GM23338 (cell line): ENCODE measurements at regions not wholly inside any gene's neighbourhood (a gene's known extent, or its start where the extent isn't known, plus 50 kb on each side); places are given as distances from the start of the nearest gene placed in this dataset.

Experiments
- ATAC-seq: fragments of 200-7000 bp; cut with Tn5 transposase; 3 replicates; pipeline ENCODE4 v1.9.1; 2020
- DNase-seq: peaks from one replicate; pipeline ENCODE4 v3.0.0-alpha.2; 2015; ENCODE audit warnings: low spot score
- H2AFZ ChIP-seq: fragments of 200-600 bp; sonication (generic); 2 replicates; pipeline ENCODE4 v1.8.0; 2016; ENCODE audit warnings: antibody characterized with exemption, mild to moderate bottlenecking, moderate library complexity
- H3F3A ChIP-seq: fragments of 200-600 bp; sonication (generic); replicated peaks from 2 replicates; pipeline ENCODE4 v1.8.0; 2017; ENCODE audit warnings: antibody characterized with exemption, mixed run types, low read depth
- H3K27ac ChIP-seq: fragments of 200-600 bp; sonication (generic); 2 replicates; pipeline ENCODE4 v1.6.1; 2016; ENCODE audit warnings: low read depth
- H3K27me3 ChIP-seq: fragments of 200-600 bp; sonication (generic); 2 replicates; pipeline ENCODE4 v1.8.0; 2016; ENCODE audit warnings: mild to moderate bottlenecking, mixed run types, moderate library complexity; ENCODE audit not compliant: insufficient read depth
- H3K36me3 ChIP-seq: fragments of 200-600 bp; sonication (generic); 2 replicates; pipeline ENCODE4 v1.8.0; 2016; ENCODE audit warnings: mild to moderate bottlenecking; ENCODE audit not compliant: insufficient read depth
- H3K4me1 ChIP-seq: fragments of 200-600 bp; sonication (generic); 2 replicates; pipeline ENCODE4 v1.8.0; 2016; ENCODE audit warnings: mild to moderate bottlenecking, moderate library complexity; ENCODE audit not compliant: insufficient read depth
- H3K4me2 ChIP-seq: fragments of 200-600 bp; sonication (generic); 2 replicates; pipeline ENCODE4 v1.7.1; 2017; ENCODE audit warnings: mixed run types
- H3K4me3 ChIP-seq: fragments of 200-600 bp; sonication (generic); 2 replicates; pipeline ENCODE4 v1.6.1; 2016; ENCODE audit warnings: mixed run types
- H3K79me2 ChIP-seq: fragments of 200-600 bp; sonication (generic); replicated peaks from 2 replicates; pipeline ENCODE4 v1.8.0; 2017; ENCODE audit warnings: mild to moderate bottlenecking; ENCODE audit not compliant: insufficient read depth
- H3K9me2 ChIP-seq: fragments of 200-600 bp; sonication (generic); 2 replicates; pipeline ENCODE4 v1.8.0; 2017; ENCODE audit not compliant: insufficient read depth
- H4K20me1 ChIP-seq: fragments of 200-600 bp; sonication (generic); replicated peaks from 2 replicates; pipeline ENCODE4 v1.8.0; 2017; ENCODE audit warnings: mild to moderate bottlenecking; ENCODE audit not compliant: insufficient read depth
- H3K27ac Mint-ChIP-seq: 2 replicates; pipeline ENCODE4 v1.8.0; 2020; ENCODE audit warnings: inconsistent platforms, mild to moderate bottlenecking, moderate library complexity, mixed read lengths
- H3K27me3 Mint-ChIP-seq: 3 replicates; pipeline ENCODE4 v1.8.0; 2022; ENCODE audit warnings: low read depth, mild to moderate bottlenecking, moderate library complexity, mixed read lengths, inconsistent platforms; ENCODE audit not compliant: insufficient read depth, poor library complexity
- H3K36me3 Mint-ChIP-seq: 3 replicates; pipeline ENCODE4 v1.8.0; 2021; ENCODE audit warnings: low read depth, mild to moderate bottlenecking, inconsistent platforms, moderate library complexity, mixed read lengths
- H3K4me1 Mint-ChIP-seq: 3 replicates; pipeline ENCODE4 v1.8.0; 2020; ENCODE audit warnings: mild to moderate bottlenecking, inconsistent platforms, mixed read lengths
- H3K4me3 Mint-ChIP-seq: 3 replicates; pipeline ENCODE4 v1.8.0; 2021; ENCODE audit warnings: moderate library complexity, mild to moderate bottlenecking, inconsistent platforms, mixed read lengths
- H3K9me3 Mint-ChIP-seq: 3 replicates; pipeline ENCODE4 v1.8.0; 2020; ENCODE audit warnings: moderate library complexity, mild to moderate bottlenecking, inconsistent platforms, mixed read lengths
- EZH2 ChIP-seq: fragments of 200-600 bp; sonication (generic); IDR thresholded peaks from one replicate; pipeline ENCODE4 v1.8.0; 2017; ENCODE audit warnings: antibody characterized with exemption, mild to moderate bottlenecking, low read depth; ENCODE audit not compliant: unreplicated experiment
- JUNB ChIP-seq: IDR thresholded peaks from one replicate; pipeline ENCODE4 v1.6.1; 2016; ENCODE audit warnings: antibody characterized with exemption; ENCODE audit not compliant: unreplicated experiment
- NANOG ChIP-seq: IDR thresholded peaks from 2 replicates; pipeline ENCODE4 v1.6.1; 2016; ENCODE audit warnings: antibody characterized with exemption, borderline replicate concordance
- STAT1 ChIP-seq: IDR thresholded peaks from one replicate; pipeline ENCODE4 v1.6.1; 2016; ENCODE audit warnings: antibody characterized with exemption; ENCODE audit not compliant: unreplicated experiment
- ZNF114 ChIP-seq: fragments of 250-450 bp; sonication (Bioruptor Pico); IDR thresholded peaks from 2 replicates; pipeline ENCODE4 v1.5.0; 2020; ENCODE audit warnings: mild to moderate bottlenecking, moderate library complexity
- TF ChIP-seq, protein P1 (sequence below): fragments of 250-450 bp; sonication (Bioruptor Pico); IDR thresholded peaks from 2 replicates; pipeline ENCODE4 v1.5.0; 2020; ENCODE audit warnings: mild to moderate bottlenecking, moderate library complexity

GRCh38 chr6:68256391-68256790 lies 378.7 kb upstream of the ADGRB3 start (continued):
- TF ChIP-seq, protein P1, sequence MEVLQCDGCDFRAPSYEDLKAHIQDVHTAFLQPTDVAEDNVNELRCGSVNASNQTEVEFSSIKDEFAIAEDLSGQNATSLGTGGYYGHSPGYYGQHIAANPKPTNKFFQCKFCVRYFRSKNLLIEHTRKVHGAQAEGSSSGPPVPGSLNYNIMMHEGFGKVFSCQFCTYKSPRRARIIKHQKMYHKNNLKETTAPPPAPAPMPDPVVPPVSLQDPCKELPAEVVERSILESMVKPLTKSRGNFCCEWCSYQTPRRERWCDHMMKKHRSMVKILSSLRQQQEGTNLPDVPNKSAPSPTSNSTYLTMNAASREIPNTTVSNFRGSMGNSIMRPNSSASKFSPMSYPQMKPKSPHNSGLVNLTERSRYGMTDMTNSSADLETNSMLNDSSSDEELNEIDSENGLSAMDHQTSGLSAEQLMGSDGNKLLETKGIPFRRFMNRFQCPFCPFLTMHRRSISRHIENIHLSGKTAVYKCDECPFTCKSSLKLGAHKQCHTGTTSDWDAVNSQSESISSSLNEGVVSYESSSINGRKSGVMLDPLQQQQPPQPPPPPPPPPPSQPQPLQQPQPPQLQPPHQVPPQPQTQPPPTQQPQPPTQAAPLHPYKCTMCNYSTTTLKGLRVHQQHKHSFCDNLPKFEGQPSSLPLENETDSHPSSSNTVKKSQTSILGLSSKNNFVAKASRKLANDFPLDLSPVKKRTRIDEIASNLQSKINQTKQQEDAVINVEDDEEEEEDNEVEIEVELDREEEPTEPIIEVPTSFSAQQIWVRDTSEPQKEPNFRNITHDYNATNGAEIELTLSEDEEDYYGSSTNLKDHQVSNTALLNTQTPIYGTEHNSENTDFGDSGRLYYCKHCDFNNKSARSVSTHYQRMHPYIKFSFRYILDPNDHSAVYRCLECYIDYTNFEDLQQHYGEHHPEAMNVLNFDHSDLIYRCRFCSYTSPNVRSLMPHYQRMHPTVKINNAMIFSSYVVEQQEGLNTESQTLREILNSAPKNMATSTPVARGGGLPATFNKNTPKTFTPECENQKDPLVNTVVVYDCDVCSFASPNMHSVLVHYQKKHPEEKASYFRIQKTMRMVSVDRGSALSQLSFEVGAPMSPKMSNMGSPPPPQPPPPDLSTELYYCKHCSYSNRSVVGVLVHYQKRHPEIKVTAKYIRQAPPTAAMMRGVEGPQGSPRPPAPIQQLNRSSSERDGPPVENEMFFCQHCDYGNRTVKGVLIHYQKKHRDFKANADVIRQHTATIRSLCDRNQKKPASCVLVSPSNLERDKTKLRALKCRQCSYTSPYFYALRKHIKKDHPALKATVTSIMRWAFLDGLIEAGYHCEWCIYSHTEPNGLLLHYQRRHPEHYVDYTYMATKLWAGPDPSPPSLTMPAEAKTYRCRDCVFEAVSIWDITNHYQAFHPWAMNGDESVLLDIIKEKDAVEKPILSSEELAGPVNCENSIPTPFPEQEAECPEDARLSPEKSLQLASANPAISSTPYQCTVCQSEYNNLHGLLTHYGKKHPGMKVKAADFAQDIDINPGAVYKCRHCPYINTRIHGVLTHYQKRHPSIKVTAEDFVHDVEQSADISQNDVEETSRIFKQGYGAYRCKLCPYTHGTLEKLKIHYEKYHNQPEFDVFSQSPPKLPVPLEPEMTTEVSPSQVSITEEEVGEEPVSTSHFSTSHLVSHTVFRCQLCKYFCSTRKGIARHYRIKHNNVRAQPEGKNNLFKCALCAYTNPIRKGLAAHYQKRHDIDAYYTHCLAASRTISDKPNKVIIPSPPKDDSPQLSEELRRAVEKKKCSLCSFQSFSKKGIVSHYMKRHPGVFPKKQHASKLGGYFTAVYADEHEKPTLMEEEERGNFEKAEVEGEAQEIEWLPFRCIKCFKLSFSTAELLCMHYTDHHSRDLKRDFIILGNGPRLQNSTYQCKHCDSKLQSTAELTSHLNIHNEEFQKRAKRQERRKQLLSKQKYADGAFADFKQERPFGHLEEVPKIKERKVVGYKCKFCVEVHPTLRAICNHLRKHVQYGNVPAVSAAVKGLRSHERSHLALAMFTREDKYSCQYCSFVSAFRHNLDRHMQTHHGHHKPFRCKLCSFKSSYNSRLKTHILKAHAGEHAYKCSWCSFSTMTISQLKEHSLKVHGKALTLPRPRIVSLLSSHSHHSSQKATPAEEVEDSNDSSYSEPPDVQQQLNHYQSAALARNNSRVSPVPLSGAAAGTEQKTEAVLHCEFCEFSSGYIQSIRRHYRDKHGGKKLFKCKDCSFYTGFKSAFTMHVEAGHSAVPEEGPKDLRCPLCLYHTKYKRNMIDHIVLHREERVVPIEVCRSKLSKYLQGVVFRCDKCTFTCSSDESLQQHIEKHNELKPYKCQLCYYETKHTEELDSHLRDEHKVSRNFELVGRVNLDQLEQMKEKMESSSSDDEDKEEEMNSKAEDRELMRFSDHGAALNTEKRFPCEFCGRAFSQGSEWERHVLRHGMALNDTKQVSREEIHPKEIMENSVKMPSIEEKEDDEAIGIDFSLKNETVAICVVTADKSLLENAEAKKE (CRISPR knock-in tag), result no peak
- TF ChIP-seq JUNB, result no peak
- TF ChIP-seq EZH2, result no peak
- TF ChIP-seq NANOG, result no peak

GRCh38 chr6:68252632-68253031 lies 382.4 kb upstream of the ADGRB3 start:
- Mint-ChIP-seq H3K4me1 (no peaks in the 10 kb centered on the region), H3K9me3 (peaks cover 11% of the 10 kb centered on the region; the same call in 2 of the 3 replicates), H3K27me3 (no peaks in the 10 kb centered on the region), H3K4me3 (no peak overlapping the region), H3K27ac (no peak overlapping the region), H3K36me3 (no peaks in the 10 kb centered on the region)
- no peak for DNase-seq
- Histone ChIP-seq H4K20me1 (no peaks in the 10 kb centered on the region), H3K4me2 (no peak overlapping the region), H3K79me2 (no peaks in the 10 kb centered on the region), H2AFZ (no peak overlapping the region), H3K4me3 (no peak overlapping the region), H3K27me3 (no peaks in the 10 kb centered on the region), H3K27ac (no peak overlapping the region), H3K36me3 (no peaks in the 10 kb centered on the region), H3K4me1 (no peaks in the 10 kb centered on the region), H3F3A (no peaks in the 10 kb centered on the region), H3K9me2 (no peaks in the 10 kb centered on the region)
- TF ChIP-seq ZNF114 (CRISPR knock-in tag) (no peak), STAT1 (no peak)
- ATAC-seq, result no peak
